Femur (tissue), 1 donor: ENCODE measurements at regions not wholly inside any gene's neighbourhood (a gene's known extent, or its start where the extent isn't known, plus 50 kb on each side); places are given as distances from the start of the nearest gene placed in this dataset.
"Not testable (repeated sequence)": the region's sequence is repeated elsewhere in the genome, so short reads cannot be mapped to it uniquely, and the experiment has no call there.

Experiments used
- DNase-seq: peaks from one replicate; pipeline ENCODE4 v3.0.0-alpha.2; 2017

DNA sequence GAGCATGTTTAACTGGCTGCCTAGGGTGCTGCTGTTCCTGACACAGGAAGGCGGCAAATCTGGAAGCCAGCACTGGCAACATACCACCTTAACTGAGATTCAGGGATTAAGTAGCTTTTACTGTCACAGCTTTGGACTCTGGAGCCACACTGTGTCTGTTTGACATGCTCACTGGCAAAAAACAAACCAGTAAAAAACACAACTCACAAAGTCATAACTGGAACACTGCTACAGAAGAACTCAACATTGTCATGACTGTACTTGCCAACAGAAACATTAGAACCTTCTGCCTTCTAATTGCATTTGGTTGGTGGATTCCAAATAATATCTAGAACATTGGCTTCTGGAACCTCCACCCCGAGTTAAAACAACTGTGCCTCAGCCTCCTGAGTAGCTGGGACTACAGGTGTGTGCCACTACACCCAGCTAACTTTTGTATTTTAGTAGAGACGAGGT is 117.6 kb downstream of the TTC6 start:
- DNase-seq: no peak

DNA sequence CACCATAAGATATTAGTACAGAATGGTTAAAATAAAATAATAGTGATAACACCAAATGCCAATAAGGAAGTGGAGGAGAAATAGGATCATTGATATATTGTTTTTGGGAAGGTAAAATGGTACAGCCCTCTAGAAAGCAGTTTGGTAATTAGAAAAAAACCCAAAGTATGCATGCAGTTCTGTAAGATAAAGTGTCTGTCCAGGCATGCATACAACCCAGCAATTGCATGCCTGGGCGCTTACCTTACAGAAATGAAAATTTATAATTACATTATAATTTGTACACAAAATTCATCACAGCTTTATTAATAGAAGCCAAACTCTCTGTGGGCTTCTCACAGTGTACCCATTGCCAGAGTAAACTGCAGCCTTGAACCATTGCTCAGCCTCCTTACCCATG is 124.7 kb downstream of the TTC6 start:
- DNase-seq: no peak

GRCh38 chr14:37721976-37722659 is 126.7 kb downstream of the TTC6 start:
- no peak for DNase-seq

DNA sequence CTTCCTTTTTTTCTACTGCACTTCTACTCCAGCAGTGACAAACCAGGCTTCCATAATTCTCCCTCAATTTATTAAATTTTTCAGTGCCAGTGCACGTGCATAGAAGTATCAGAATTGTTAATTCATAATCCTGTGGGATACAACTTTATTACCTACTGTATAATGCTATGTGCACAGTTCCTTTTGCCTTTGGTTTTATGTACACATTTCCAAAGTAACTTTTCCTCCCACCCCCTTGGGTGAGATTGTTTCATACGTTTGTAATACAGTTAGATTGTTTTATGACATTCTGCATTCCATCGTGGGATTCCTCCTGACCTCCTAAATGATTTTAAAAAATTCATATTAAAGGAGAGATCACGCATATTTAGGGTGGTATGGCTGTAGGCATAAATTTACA is 128.1 kb downstream of the TTC6 start:
- no peak for DNase-seq

DNA sequence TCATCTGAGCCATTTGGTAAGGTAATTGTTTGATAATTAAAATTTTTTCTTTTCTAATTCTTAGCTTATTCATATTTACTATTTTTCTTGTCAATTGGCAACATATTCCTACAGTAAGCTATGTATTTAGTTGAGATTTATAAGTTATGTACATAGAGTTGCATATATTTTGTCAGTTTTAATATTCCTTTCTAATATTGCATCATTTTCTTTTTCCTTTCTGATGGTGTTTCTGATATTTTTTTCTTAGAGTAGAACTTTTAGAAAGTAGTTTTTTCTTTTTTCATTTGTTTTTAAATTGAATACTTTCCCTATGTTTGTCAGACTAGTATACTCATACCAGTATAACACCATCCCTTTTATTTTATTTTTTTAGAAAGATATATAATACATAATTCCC is 131.3 kb downstream of the TTC6 start:
- DNase-seq: no peak

DNA sequence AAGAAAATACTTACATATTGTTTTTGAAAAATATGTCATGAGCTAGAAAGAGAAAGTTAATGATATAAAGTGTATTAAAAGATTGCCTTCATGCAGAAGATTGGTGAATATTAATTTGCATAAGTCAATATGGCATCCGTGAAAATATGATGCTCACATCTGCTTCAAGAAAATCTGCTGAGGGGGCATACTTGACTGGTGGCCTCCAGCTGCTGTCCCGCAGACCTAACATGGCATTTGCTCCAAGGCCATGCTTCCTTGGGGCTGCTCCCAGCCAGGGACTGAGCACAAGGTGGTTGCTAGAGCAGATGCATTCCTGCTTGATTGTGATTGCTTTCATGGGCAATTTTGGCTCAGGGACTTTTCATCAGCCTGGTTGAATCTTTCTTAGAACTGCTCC is 133.8 kb downstream of the TTC6 start:
- DNase-seq: no peak

DNA sequence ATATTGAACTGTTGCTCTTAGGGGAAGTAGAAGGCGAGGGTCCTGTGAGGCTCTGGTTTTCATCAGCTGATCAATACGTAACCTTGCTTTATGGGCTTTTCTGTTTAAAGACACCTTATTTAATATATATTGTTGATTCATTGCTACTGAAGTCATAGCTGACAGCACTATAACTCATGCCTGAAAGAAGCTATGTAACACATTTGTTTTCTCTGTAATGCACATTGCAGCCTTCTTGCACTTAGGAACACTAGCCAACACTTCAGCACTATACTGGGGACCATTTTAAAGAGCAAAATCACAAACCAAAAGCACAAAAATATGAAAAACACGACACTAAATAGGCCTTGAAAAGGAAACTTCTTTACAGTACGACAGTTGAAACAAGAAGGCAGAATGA is 135.7 kb downstream of the TTC6 start:
- no peak for DNase-seq

- no peak for DNase-seq
These were observed 150.2 kb downstream of the TTC6 start for GRCh38 chr14:37745657-37746056.

DNA sequence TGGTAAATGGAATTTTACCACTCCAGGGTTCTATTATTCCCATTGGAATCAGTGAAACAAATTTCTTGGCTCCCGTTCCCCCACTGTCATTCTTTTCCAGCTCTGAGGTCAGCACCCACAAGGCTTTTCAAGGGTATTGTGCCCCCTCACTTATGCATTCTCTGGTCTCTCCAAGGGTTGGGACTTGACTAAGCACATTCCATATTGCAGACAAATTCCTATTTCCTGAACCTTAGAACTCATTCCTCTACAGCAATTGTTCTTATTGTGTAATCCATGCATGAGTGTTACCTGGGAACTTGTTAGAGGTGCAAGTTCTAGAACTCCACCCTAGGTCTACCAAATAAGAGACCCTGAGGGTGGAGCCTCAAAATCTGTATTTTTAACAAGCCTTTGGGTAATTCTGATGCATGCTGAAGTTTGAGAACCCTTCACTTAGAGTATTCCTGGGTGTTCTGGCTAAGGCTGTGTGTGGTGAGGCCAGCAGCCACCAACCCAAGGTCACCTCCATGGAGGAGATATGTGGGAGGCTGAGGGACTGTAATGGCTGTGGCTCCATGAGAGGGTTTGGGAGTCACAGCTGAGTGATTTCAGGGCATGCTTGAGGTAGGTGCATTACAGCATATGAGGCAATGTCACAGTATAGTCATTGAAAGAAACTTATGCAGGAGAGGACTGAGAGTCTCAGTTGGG is 150.9 kb downstream of the TTC6 start:
- DNase-seq: no peak

DNA sequence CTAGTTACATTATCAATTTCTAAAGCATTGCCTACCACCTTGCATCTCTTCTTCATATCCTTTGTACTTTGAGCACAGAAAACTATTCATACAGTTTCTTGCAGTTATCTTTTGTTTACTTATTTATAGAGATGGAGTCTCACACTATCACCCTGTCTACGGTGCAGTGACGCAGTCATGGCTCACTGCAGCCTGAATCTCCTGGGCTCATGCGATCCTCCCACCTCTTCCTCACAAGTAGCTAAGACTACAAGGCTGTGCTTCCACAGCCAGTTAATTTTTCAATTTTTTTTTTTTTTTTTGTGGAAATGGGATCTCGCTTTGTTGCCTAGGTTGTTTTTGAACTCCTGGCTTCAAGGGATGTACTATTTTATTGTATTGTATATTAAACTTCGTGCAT is 158.0 kb downstream of the TTC6 start:
- no peak for DNase-seq

- DNase-seq: not testable (repeated sequence)
These were observed 164.8 kb downstream of the TTC6 start for GRCh38 chr14:37760275-37760674.

- no peak for DNase-seq
These were observed 167.8 kb downstream of the TTC6 start for GRCh38 chr14:37763266-37763665.

DNA sequence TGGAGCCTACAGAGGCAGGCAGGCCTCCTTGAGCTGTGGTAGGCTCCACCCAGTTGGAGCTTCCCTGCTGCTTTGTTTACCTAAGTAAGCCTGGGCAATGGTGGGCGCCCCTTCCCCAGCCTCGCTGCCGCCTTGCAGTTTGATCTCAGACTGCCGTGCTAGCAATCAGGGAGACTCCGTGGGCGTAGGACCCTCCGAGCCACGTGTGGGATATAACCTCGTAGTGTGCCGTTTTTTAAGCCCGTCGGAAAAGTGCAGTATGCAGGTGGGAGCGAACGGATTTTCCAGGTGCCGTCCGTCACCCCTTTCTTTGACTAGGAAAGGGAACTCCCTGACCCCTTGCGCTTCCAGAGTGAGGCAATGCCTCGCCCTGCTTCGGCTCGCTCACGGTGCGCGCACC is 176.9 kb downstream of the TTC6 start:
- DNase-seq: not testable (repeated sequence)

GRCh38 chr14:37776791-37777499 is 181.5 kb downstream of the TTC6 start:
- DNase-seq: no peak

DNA sequence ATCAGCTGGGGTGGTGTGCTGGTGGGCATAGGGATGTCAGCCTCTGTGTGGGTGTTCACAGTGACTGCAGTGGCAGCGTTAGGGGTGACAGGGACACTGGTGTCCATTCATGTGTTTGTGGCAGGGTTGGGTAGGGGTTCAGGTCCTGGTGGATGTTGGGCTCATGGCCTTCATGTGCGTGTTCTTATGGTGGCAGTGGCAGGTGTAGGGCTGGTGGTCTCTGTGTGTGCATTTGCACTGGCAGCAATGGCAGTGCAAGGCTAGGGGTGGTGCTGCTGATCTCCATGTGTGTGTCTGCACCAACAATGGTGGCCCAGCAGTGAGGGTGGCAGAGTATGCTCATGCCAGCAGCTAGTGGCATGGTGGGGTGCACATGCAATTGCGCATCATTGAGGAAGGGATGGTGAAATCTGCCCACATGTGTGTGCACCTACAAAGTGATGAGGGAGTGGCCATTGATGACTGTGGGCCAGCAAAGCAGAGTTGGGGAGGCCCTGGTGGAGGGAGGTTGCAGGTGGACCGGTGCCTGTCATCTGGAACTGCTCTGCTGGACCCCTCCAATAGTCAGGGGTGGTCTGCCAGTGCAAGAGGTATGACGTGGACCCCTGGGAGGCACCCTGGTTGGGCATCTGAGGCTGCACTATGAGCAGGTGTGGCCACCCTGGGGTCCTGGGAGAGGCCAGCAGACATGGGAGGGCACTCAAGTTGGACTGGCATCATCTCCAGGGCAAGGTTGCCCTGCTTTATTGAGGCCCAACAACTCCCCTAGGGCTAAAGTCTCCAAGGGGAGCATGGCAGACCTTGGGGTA is 182.9 kb downstream of the TTC6 start:
- no peak for DNase-seq

- no peak for DNase-seq
These were observed 184.1 kb downstream of the TTC6 start for GRCh38 chr14:37779480-37779879.

DNA sequence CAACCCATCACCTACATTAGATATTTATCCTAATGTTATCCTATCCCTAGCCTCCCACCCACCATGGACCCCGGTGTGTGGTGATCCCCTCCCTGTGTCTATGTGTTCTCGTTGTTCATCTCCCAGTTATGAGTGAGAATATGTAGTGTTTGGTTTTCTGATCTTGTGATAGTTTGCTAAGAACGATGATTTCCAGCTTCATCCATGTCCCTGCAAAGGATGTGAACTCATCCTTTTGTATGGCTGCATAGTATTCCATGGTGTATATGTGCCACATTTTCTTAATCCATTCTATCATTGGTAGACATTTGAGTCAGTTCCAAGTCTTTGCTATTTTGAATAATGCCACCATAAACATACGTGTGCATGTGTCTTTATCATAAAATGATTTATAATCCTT is 185.3 kb downstream of the TTC6 start:
- DNase-seq: not testable (repeated sequence)

- not testable (repeated sequence) for DNase-seq
These were observed 188.9 kb downstream of the TTC6 start for GRCh38 chr14:37784203-37784826.

DNA sequence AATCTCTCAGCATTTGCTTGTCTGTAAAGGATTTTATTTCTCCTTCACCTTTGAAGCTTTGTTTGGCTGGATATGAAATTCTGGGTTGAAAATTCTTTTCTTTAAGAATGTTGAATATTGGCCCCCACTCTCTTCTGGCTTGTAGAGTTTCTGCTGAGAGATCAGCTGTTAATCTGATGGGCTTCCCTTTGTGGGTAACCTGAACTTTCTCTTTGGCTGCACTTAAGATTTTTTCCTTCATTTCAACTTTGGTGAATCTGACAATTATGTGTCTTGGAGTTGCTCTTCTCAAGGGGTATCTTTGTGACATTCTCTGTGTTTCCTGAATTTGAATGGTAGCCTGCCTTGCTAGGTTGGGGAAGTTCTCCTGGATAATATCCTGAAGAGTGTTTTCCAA is 189.4 kb downstream of the TTC6 start:
- not testable (repeated sequence) for DNase-seq

- DNase-seq: not testable (repeated sequence)
These were observed 189.9 kb downstream of the TTC6 start for GRCh38 chr14:37785298-37785697.

- DNase-seq: not testable (repeated sequence)
These were observed 190.7 kb downstream of the TTC6 start for GRCh38 chr14:37786114-37786625.

DNA sequence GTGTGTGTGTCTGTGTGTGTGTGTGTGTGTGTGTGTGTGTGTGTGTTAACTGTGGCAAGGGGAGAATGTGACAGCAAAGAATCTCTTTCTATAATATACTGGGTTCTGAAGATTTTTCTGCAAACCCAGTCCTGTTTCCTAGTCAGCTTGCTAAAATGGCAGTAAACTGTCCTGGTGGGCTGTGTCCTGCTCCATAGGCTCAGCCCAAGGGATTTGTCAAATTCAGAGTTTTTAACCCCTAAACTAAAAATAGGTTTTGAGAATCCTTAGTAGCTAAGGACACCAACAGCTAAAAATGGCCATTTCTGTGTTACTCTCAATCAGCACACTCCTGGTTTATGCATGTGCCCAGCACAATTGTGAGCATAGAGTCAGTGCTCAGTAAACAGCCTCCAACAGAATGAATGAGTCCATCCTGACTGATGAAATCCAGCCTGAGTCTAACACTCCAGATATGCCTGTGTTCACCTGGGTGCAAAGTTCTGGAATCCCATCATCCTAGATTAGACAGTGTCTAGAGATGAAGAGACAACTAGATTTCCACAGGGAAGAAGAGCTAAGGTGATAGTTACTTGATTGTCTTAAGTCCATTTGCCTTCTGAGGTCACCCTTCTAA is 192.6 kb downstream of the TTC6 start:
- no peak for DNase-seq
